ENCODE measurements at regions not wholly inside any gene's neighbourhood (a gene's known extent, or its start where the extent isn't known, plus 50 kb on each side); places are given as distances from the start of the nearest gene placed in this dataset.
"Not testable (repeated sequence)": the region's sequence is repeated elsewhere in the genome, so short reads cannot be mapped to it uniquely, and the experiment has no call there.

DNA sequence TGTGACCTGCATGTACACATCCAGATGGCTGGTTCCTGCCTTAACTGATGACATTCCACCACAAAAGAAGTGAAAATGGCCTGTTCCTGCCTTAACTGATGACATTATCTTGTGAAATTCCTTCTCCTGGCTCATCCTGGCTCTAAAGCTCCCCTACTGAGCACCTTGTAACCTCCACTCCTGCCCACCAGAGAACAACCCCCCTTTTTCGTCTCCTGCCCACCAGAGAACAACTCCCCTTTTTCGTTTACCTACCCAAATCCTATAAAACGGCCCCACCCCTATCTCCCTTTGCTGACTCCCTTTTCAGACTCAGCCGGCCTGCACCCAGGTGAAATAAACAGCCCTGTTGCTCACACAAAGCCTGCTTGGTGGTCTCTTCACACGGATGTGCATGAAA lies 212.2 kb downstream of the KITLG start:
- not testable (repeated sequence) for TF ChIP-seq CTCF, POLR2A, POLR2AphosphoS5 (IDR thresholded peaks at IDR 0.05)
